Mucosa of descending colon (tissue), 3 donors: ENCODE measurements at regions not wholly inside any gene's neighbourhood (a gene's known extent, or its start where the extent isn't known, plus 50 kb on each side); places are given as distances from the start of the nearest gene placed in this dataset.

ENCODE experiments used
- ATAC-seq: fragments of 200-7000 bp; cut with Tn5 transposase; one replicate; pipeline ENCODE4 v1.9.1; 2020; ENCODE audit warnings: mild to moderate bottlenecking, moderate library complexity
- DNase-seq, 3 donors: peaks; one replicate each; pipeline ENCODE4 v3.0.0-alpha.2; 2020
- H3K36me3 ChIP-seq: fragments of 200-600 bp; one replicate; pipeline ENCODE4 v1.8.0; 2021; ENCODE audit warnings: low read depth, mild to moderate bottlenecking
- H3K4me1 ChIP-seq: fragments of 200-600 bp; one replicate; pipeline ENCODE4 v1.8.0; 2021; ENCODE audit warnings: low read depth, mild to moderate bottlenecking
- H3K4me3 ChIP-seq: fragments of 200-600 bp; one replicate; pipeline ENCODE4 v1.8.0; 2021; ENCODE audit warnings: mild to moderate bottlenecking
- H3K9me3 ChIP-seq: fragments of 200-600 bp; one replicate; pipeline ENCODE4 v1.8.0; 2021; ENCODE audit warnings: mild to moderate bottlenecking
- intact Hi-C, 2 donors: fragments of 100-400 bp; cut with DNase I in 1 of 2; cut with micrococcal nuclease in 1 of 2; formaldehyde crosslinking; loops; one replicate each; pipeline versions ENCODE4 v1.11.0 to v1.11.1; 2022; cut with DNase I, micrococcal nuclease
- TF ChIP-seq, protein P1 (sequence below): fragments of 200-600 bp; IDR thresholded peaks from one replicate; pipeline ENCODE4 v1.8.0; 2022; ENCODE audit warnings: antibody characterized with exemption, mild to moderate bottlenecking
- donor health status: DM: no; HTN: no; CAD: no; lungs with moderate emphysema.
- donor health status: DM: no; HTN: no; CAD: no.
- donor health status: DM: no; HTN: yes; CAD: no.

- intact Hi-C loops: no loop called here
- no peak for ATAC-seq
- no peak overlapping the region for H3K4me3 ChIP-seq
- no peaks in the 10 kb centered on the region for H3K9me3 ChIP-seq
- no peaks in the 10 kb centered on the region for H3K4me1 ChIP-seq
- no peaks in the 10 kb centered on the region for H3K36me3 ChIP-seq
- no peak for DNase-seq
- TF ChIP-seq, protein P1, sequence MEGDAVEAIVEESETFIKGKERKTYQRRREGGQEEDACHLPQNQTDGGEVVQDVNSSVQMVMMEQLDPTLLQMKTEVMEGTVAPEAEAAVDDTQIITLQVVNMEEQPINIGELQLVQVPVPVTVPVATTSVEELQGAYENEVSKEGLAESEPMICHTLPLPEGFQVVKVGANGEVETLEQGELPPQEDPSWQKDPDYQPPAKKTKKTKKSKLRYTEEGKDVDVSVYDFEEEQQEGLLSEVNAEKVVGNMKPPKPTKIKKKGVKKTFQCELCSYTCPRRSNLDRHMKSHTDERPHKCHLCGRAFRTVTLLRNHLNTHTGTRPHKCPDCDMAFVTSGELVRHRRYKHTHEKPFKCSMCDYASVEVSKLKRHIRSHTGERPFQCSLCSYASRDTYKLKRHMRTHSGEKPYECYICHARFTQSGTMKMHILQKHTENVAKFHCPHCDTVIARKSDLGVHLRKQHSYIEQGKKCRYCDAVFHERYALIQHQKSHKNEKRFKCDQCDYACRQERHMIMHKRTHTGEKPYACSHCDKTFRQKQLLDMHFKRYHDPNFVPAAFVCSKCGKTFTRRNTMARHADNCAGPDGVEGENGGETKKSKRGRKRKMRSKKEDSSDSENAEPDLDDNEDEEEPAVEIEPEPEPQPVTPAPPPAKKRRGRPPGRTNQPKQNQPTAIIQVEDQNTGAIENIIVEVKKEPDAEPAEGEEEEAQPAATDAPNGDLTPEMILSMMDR: no peak
Observed at GRCh38 chr2:76252704-76253103, 542.0 kb upstream of the GCFC2 start.

DNA sequence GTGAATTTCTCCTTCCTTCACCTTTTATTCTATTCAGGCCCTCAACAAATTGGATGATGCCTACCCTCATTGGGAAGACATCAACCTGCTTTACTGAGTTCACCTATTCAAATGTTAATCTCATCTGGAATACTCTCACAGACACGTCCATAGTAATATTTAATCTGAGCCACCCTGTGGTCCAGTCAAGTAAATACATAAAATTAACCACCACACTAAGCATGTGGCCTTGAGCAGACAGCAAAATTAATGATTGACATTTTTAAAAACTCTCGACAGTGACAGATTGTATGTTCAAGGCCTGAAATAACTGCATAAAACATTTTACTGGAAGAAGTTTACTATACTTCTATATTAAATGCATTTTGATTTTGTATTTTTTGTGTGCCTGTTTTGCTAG is 540.6 kb upstream of the GCFC2 start:
- Histone ChIP-seq H3K36me3 (no peaks in the 10 kb centered on the region), H3K4me3 (no peak overlapping the region), H3K9me3 (no peaks in the 10 kb centered on the region), H3K4me1 (no peaks in the 10 kb centered on the region)
- no peak for ATAC-seq
- TF ChIP-seq, protein P1: no peak
- no peak for DNase-seq
- intact Hi-C loops: no loop called here

DNA sequence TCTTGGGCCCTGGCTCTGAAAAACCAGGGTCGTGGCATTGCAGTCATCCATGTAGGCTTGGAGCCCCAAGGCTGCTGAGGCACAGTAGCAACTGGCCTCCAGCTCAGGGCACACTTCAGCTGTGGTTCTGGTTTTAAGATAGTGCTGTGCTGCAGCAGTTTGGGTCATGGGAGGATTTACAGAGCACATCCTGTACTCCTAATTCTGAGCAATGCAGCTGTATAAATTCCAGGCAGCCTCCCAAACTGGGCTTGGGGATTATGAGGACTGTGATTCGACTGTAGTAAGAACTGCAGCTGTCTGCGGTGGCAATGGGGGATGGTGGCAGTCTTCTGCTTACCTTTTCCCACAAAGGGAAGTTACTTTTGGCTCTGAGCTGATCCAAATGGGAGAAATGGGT is 536.3 kb upstream of the GCFC2 start:
- intact Hi-C loops: no loop called here
- H3K4me1 ChIP-seq: no peaks in the 10 kb centered on the region
- H3K4me3 ChIP-seq: no peak overlapping the region
- no peak for DNase-seq
- TF ChIP-seq, protein P1: no peak
- H3K9me3 ChIP-seq: no peaks in the 10 kb centered on the region
- no peaks in the 10 kb centered on the region for H3K36me3 ChIP-seq
- ATAC-seq: no peak

DNA sequence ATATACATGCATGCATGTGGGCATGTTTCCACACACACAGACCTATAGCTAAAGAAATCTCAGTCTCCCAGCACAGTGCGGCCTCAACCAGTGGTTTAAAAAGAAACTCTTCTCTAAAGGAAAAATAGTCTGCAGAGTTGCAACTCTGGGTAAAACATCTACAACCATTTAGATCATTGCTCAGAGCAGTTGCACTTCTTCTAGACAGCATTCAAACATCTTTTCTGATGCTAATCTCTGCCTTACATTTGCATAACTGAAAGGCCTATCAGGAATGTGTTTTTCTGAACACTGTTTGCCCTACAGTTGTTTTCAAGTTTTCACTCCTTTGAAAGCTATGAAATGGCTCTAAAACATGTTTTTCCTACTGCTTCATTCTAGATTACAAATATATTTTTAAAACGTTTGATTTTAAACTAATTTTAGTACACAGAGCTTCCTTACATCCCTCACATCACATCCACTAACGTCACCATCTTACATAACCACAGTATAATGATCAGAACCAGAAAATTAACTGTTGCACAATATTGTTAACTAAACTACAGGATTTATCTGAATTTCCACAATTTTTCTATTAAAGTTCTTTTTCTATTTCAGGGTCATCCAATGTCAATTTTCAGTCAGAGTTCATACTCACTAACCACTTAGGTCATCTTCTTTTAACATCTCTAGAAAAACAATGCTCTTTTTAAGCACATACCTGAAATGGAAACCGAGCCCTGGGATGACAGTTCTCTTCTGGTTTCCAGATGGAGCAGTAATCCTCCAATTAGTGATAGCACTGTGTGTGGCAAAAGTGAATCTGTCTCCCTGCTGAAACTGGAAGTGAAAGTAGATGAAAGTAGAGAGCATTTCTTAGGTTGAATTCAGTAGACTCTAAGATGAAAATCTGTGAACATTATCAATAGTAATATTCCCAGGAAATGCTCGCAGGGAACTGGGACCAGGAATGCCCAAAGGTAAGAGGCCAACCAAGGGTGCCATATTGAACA is 501.6 kb upstream of the GCFC2 start:
- no peak for DNase-seq
- Histone ChIP-seq H3K9me3 (no peaks in the 10 kb centered on the region), H3K4me1 (no peaks in the 10 kb centered on the region), H3K4me3 (no peak overlapping the region), H3K36me3 (no peaks in the 10 kb centered on the region)
- ATAC-seq: no peak
- TF ChIP-seq, protein P1: no peak
- intact Hi-C loops: no loop called here

DNA sequence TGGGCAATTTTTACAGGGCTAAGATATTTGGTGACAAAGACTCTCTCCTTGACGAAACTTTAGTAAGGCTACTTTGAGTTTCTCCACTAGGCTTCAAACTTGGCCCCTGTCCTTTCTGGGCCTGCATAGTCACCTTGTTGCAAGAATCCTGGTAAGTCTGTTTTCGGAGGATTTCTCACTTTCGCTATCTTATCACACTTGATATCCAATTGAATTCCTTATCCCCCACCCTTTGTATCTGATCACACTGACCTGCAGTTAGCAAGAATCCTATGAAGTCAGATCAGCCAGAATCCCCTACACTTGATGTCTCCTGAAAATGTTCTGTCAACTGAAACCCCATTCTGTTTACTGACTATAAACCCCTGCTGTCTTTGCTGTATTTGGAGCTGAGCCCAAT is 499.8 kb upstream of the GCFC2 start:
- no peak for DNase-seq
- Histone ChIP-seq H3K4me3 (no peak overlapping the region), H3K9me3 (no peaks in the 10 kb centered on the region), H3K36me3 (no peaks in the 10 kb centered on the region), H3K4me1 (no peaks in the 10 kb centered on the region)
- ATAC-seq: no peak
- intact Hi-C loops: no loop called here
- TF ChIP-seq, protein P1: no peak
